ENCODE measurements at regions not wholly inside any gene's neighbourhood (a gene's known extent, or its start where the extent isn't known, plus 50 kb on each side); places are given as distances from the start of the nearest gene placed in this dataset.

GRCh38 chr2:223528036-223528435 is 74.1 kb downstream of the SCG2 start:
- Mint-ChIP-seq H3K27ac (no peak overlapping the region), H3K36me3 (ENCODE audit: insufficient read depth in 1 of 3, low read depth in 3 of 3) (peaks cover 0 to 9% (median 2%) of the 10 kb centered on the region in 3 experiments; a peak in 2 of 7 replicates), H3K4me1 (peaks cover 0 to 3% of the 10 kb centered on the region in 2 experiments; a peak in 1 of 4 replicates), H3K9me3 (peaks cover 0 to 7% of the 10 kb centered on the region in 2 experiments; a peak in 2 of 5 replicates), H3K4me3 (no peak overlapping the region), H3K27me3 (ENCODE audit: low read depth) (peaks cover 8% of the 10 kb centered on the region)
- Histone ChIP-seq H3K18ac (ENCODE audit: insufficient read length, low read depth, low read length) (no peak overlapping the region), H3K9me3 (ENCODE audit: control insufficient read depth, low read depth, low read length) (no peaks in the 10 kb centered on the region), H3K9ac (ENCODE audit: extremely low read depth, insufficient read length, low read length) (no peak overlapping the region), H3K79me1 (ENCODE audit: insufficient read depth, low read depth, low read length, poor library complexity, severe bottlenecking) (no peaks in the 10 kb centered on the region), H4K91ac (ENCODE audit: insufficient read length, low read depth, low read length) (no peak overlapping the region), H3K4ac (ENCODE audit: low read depth, low read length) (no peak overlapping the region), H4K5ac (ENCODE audit: insufficient read length, low read depth, low read length) (no peak overlapping the region), H3K27ac (ENCODE audit: insufficient read length, low read depth, low read length) (no peak overlapping the region), H2BK120ac (ENCODE audit: low read depth, low read length, poor library complexity, severe bottlenecking) (no peak overlapping the region), H2BK5ac (ENCODE audit: insufficient read length, low read length) (no peak overlapping the region), H3K4me1 (ENCODE audit: insufficient read depth, low read length) (no peaks in the 10 kb centered on the region), H2BK15ac (ENCODE audit: low read depth, low read length) (no peak overlapping the region), H3K23me2 (ENCODE audit: insufficient read length, low read depth, low read length, poor library complexity, severe bottlenecking) (no peaks in the 10 kb centered on the region), H2BK20ac (ENCODE audit: low read depth, low read length, poor library complexity, severe bottlenecking) (no peak overlapping the region), H2AK5ac (ENCODE audit: insufficient read length, low read length) (no peak overlapping the region), H3T11ph (ENCODE audit: low read length) (no peak overlapping the region), H3K23ac (ENCODE audit: insufficient read length, low read depth, low read length) (no peak overlapping the region), H3K14ac (ENCODE audit: insufficient read depth, low read length) (no peak overlapping the region), H3K4me2 (ENCODE audit: insufficient read depth, insufficient read length, low read length) (no peak overlapping the region), H2AFZ (ENCODE audit: low read length) (no peak overlapping the region), H3K56ac (ENCODE audit: insufficient read length, low read depth, low read length) (no peak overlapping the region), H3K79me2 (ENCODE audit: insufficient read depth, low read length) (no peaks in the 10 kb centered on the region), H4K8ac (replicated peaks; ENCODE audit: insufficient read length, low read depth, low read length) (no peak overlapping the region), H2BK12ac (ENCODE audit: insufficient read length, low read depth, low read length) (no peak overlapping the region), H4K20me1 (ENCODE audit: control insufficient read depth, insufficient read depth, insufficient read length) (no peaks in the 10 kb centered on the region), H3K27me3 (ENCODE audit: insufficient read depth, low read length) (no peaks in the 10 kb centered on the region)
- WGBS (ENCODE audit: extremely low coverage, insufficient read length, low lambda C conversion rate) = no CpG with 5 or more reads among the region's 5 CpGs
- no peak for TF ChIP-seq CTCF (conservative IDR thresholded peaks at IDR 0.05)
- no peak for DNase-seq

Data from H9 (cell line).